ENCODE measurements at regions not wholly inside any gene's neighbourhood (a gene's known extent, or its start where the extent isn't known, plus 50 kb on each side); places are given as distances from the start of the nearest gene placed in this dataset.

- H3K4me3 ChIP-seq (ENCODE audit: insufficient read depth, low read length): no peak overlapping the region
- H3K9me3 ChIP-seq (ENCODE audit: low read depth, low read length): no peaks in the 10 kb centered on the region
- DNase-seq (ENCODE audit: insufficient read length, low spot score, missing footprints): no peak
- no peaks in the 10 kb centered on the region for H3K36me3 ChIP-seq (ENCODE audit: insufficient read depth, low read length)
- no peaks in the 10 kb centered on the region for H4K20me1 ChIP-seq (ENCODE audit: insufficient read depth, low read length)
- H3K4me2 ChIP-seq (ENCODE audit: insufficient read depth, low read length): no peak overlapping the region
- no peak overlapping the region for H3K27ac ChIP-seq (ENCODE audit: low read depth, low read length)
- H3K79me2 ChIP-seq (ENCODE audit: insufficient read depth, low read length): no peaks in the 10 kb centered on the region
- no peak overlapping the region for H2AFZ ChIP-seq (ENCODE audit: low read length)
- H3K4me1 ChIP-seq (ENCODE audit: insufficient read depth, low read length): no peaks in the 10 kb centered on the region
- TF ChIP-seq, protein P1, sequence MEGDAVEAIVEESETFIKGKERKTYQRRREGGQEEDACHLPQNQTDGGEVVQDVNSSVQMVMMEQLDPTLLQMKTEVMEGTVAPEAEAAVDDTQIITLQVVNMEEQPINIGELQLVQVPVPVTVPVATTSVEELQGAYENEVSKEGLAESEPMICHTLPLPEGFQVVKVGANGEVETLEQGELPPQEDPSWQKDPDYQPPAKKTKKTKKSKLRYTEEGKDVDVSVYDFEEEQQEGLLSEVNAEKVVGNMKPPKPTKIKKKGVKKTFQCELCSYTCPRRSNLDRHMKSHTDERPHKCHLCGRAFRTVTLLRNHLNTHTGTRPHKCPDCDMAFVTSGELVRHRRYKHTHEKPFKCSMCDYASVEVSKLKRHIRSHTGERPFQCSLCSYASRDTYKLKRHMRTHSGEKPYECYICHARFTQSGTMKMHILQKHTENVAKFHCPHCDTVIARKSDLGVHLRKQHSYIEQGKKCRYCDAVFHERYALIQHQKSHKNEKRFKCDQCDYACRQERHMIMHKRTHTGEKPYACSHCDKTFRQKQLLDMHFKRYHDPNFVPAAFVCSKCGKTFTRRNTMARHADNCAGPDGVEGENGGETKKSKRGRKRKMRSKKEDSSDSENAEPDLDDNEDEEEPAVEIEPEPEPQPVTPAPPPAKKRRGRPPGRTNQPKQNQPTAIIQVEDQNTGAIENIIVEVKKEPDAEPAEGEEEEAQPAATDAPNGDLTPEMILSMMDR (IDR thresholded peaks at IDR 0.05; ENCODE audit: extremely low read depth, low read depth, low read length): no peak
- no peaks in the 10 kb centered on the region for H3K27me3 ChIP-seq (ENCODE audit: insufficient read depth, low read length)
These were observed 948.6 kb upstream of the EDIL3 start for GRCh38 chr5:85333276-85333675.

DNA sequence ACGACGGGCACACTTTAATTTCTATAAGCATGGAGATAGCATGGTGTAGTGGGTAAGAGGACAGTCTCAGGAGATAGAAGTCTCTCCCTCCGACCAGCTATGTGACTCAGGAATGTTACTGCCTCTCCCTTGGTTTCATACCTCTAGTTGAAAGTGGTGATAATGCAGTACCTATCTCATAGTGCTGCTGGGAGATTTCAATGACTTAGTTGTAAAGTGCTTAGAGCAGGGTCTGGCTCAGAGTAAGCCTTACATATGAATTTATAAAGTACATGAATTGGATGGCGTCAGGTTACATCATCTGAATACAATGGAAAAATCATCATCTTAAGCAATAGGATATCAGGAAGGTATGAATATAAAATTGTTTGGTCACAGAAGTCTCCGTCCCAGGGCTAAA is 952.8 kb upstream of the EDIL3 start:
- no peak overlapping the region for H3K4me2 ChIP-seq (ENCODE audit: insufficient read depth, low read length)

DNA sequence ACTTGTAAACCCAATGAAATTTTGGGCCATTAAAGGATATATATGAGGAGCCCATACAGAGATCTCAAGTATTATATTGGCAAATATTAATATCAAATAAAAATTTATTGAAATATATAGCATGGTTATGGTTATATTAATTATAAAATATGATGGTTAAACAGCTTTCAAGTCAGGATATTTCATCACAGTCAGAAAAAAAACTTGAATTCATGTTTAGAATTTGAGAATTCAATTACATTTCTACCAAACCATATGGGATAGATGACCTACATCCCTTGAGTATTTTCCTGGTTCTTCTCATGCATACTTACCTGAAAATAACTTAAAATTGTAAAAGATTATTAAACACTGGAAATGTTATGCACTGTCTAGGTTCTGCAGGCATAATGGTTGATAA is 956.1 kb upstream of the EDIL3 start:
- Histone ChIP-seq H3K36me3 (ENCODE audit: insufficient read depth, low read length) (no peaks in the 10 kb centered on the region), H3K27ac (ENCODE audit: low read depth, low read length) (no peak overlapping the region), H3K4me2 (ENCODE audit: insufficient read depth, low read length) (no peak overlapping the region), H3K79me2 (ENCODE audit: insufficient read depth, low read length) (no peaks in the 10 kb centered on the region), H3K4me3 (ENCODE audit: insufficient read depth, low read length) (no peak overlapping the region), H2AFZ (ENCODE audit: low read length) (no peak overlapping the region), H3K4me1 (ENCODE audit: insufficient read depth, low read length) (no peaks in the 10 kb centered on the region), H4K20me1 (ENCODE audit: insufficient read depth, low read length) (no peaks in the 10 kb centered on the region), H3K9me3 (ENCODE audit: low read depth, low read length) (no peaks in the 10 kb centered on the region), H3K27me3 (ENCODE audit: insufficient read depth, low read length) (no peaks in the 10 kb centered on the region)
- TF ChIP-seq, protein P1 (IDR thresholded peaks at IDR 0.05; ENCODE audit: extremely low read depth, low read depth, low read length): no peak
- DNase-seq (ENCODE audit: insufficient read length, low spot score, missing footprints): no peak

More for the DNA sequence above, 952.8 kb upstream of the EDIL3 start:
- no peaks in the 10 kb centered on the region for H3K36me3 ChIP-seq (ENCODE audit: insufficient read depth, low read length)
- no peak overlapping the region for H3K4me3 ChIP-seq (ENCODE audit: insufficient read depth, low read length)
- H4K20me1 ChIP-seq (ENCODE audit: insufficient read depth, low read length): no peaks in the 10 kb centered on the region
- no peaks in the 10 kb centered on the region for H3K9me3 ChIP-seq (ENCODE audit: low read depth, low read length)
- no peaks in the 10 kb centered on the region for H3K4me1 ChIP-seq (ENCODE audit: insufficient read depth, low read length)
- TF ChIP-seq, protein P1 (IDR thresholded peaks at IDR 0.05; ENCODE audit: extremely low read depth, low read depth, low read length): no peak
- no peak overlapping the region for H3K27ac ChIP-seq (ENCODE audit: low read depth, low read length)
- no peaks in the 10 kb centered on the region for H3K79me2 ChIP-seq (ENCODE audit: insufficient read depth, low read length)
- no peaks in the 10 kb centered on the region for H3K27me3 ChIP-seq (ENCODE audit: insufficient read depth, low read length)
- no peak for DNase-seq (ENCODE audit: insufficient read length, low spot score, missing footprints)
- no peak overlapping the region for H2AFZ ChIP-seq (ENCODE audit: low read length)

- no peaks in the 10 kb centered on the region for H3K9me3 ChIP-seq (ENCODE audit: low read depth, low read length)
- H3K79me2 ChIP-seq (ENCODE audit: insufficient read depth, low read length): no peaks in the 10 kb centered on the region
- H3K27ac ChIP-seq (ENCODE audit: low read depth, low read length): no peak overlapping the region
- H3K4me3 ChIP-seq (ENCODE audit: insufficient read depth, low read length): no peak overlapping the region
- no peak for DNase-seq (ENCODE audit: insufficient read length, low spot score, missing footprints)
- TF ChIP-seq, protein P1 (IDR thresholded peaks at IDR 0.05; ENCODE audit: extremely low read depth, low read depth, low read length): no peak
- H3K4me2 ChIP-seq (ENCODE audit: insufficient read depth, low read length): no peak overlapping the region
- no peaks in the 10 kb centered on the region for H3K4me1 ChIP-seq (ENCODE audit: insufficient read depth, low read length)
- H3K36me3 ChIP-seq (ENCODE audit: insufficient read depth, low read length): no peaks in the 10 kb centered on the region
- H3K27me3 ChIP-seq (ENCODE audit: insufficient read depth, low read length): no peaks in the 10 kb centered on the region
- no peak overlapping the region for H2AFZ ChIP-seq (ENCODE audit: low read length)
- no peaks in the 10 kb centered on the region for H4K20me1 ChIP-seq (ENCODE audit: insufficient read depth, low read length)
These were observed 961.1 kb upstream of the EDIL3 start for GRCh38 chr5:85345818-85346217.
